ENCODE measurements at regions not wholly inside any gene's neighbourhood (a gene's known extent, or its start where the extent isn't known, plus 50 kb on each side); places are given as distances from the start of the nearest gene placed in this dataset.

- no peak for DNase-seq (ENCODE audit: low spot score)
Measured at GRCh38 chr18:6609666-6610264, 119.8 kb upstream of the ARHGAP28 start.

DNA sequence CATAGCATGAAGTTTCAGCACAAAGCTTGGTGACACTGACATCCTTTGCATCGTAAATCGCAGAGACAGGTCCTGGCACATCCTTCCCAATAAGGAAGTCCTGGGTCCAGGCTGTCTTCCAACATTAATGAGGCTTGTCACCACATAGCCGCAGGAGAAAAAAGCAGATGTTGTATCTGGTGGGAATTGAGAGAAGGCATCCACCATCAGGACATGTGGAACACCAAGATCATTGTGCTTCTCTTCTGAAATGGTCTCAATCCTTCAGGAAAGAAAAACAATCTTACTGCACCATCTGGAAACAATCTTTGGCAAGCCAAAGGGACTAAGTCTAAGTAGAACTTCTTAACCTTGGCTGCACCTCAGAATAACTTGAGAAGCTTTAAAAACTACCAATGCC, 119.0 kb upstream of the ARHGAP28 start:
- no peak for DNase-seq (ENCODE audit: low spot score)

DNA sequence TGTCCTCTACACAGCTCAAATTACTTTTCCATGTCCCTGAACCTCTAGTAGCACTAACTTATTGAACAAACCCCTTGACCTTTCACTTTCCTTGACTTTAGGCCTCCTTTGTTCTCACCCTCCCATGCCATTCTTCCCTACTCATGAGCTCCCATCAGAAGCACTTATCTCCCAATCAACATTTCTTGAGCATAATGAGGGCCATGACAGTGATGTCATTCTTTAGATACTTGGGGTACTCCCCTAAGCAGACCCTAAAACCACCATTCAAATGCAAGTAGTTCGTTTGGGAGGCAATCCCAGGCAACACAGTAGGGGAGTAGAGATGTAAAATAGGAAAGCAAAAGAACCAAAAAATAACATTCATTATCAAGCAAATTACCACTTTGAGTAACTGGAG, 115.9 kb upstream of the ARHGAP28 start:
- no peak for DNase-seq (ENCODE audit: low spot score)

DNA sequence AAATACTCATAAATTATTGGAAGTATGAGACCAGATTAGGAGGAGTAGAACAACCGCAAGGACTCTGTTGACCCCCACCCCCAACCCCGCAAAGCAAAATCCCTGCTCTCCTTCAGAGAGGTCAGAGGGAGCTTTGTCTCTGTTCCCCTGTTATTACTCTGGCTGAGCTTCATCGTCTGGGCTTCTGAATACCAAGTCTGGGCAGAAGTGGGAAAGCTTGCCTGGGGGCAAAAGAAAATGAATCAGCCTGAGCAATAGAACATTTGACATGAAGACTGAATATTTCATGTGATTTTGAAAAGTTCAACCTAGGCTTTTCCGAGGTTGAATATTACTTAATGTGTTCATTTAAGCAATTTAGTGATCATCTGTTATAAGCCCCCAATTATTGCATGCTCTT, 114.6 kb upstream of the ARHGAP28 start:
- DNase-seq (ENCODE audit: low spot score) = no peak

DNA sequence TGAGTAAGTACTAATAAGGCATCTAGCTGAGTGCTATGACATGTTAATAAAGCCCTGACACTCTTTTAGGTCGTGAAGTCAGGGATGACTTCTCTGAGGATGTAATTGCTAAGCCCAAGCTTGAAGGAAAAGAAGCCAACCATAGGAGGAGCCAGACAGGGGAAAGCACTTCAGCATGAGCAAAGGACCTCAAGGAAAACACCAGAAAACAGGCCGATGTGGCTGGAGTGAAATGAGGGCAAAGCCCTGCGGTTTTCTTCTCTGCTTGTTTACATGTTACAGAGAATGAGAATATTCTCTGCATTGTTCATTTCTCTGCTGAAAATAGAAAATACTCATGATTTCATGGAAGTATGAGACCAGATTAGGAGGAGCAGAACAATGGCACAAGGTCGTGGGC, 112.5 kb upstream of the ARHGAP28 start:
- DNase-seq (ENCODE audit: low spot score) = no peak

GRCh38 chr18:6621437-6621836, 108.1 kb upstream of the ARHGAP28 start:
- no peak for DNase-seq (ENCODE audit: low spot score)

DNA sequence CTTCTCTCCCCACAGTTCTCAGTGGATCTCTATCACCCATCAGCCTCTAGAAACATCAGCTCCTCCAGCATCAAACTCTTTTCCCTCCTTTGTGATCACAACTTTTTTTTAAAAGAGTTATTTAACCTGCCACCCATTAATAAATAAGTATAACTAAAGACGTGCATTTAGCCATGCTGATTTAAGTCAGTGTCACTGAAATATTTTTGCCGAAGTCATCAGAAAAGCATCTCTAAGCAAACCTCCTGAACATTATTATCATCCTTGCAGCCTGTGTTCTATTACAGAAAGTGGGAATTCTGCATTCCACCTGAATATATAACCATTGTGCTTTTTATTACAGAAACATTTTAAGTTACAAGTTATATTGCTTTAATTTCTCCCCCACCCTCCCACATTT, 106.2 kb upstream of the ARHGAP28 start:
- no peak for DNase-seq (ENCODE audit: low spot score)

- DNase-seq (ENCODE audit: low spot score) = no peak
Measured at GRCh38 chr18:6624271-6624660, 105.2 kb upstream of the ARHGAP28 start.

GRCh38 chr18:6624661-6625311, 104.7 kb upstream of the ARHGAP28 start:
- DNase-seq (ENCODE audit: low spot score) = no peak

DNA sequence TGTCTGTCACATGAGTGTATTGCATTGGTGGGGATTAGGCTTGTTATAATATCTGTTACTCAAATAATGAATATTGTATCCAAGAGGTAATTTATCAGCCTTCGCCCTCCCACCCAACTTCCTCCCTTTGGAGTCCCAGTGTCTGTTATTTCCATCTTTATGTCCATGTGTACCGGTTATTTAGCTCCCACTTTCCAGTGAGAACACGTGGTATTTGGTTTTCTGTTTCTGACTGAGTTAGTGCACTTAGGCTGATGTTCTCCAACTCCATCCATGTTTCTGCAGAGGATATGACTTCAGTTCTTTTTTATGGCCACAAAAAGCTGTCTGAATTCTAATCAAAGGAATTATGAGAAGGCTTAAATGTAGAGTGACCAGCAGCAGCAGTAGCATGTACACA, 104.0 kb upstream of the ARHGAP28 start:
- DNase-seq (ENCODE audit: low spot score) = no peak

- DNase-seq (ENCODE audit: low spot score) = no peak
Measured at GRCh38 chr18:6626457-6626856, 103.1 kb upstream of the ARHGAP28 start.

DNA sequence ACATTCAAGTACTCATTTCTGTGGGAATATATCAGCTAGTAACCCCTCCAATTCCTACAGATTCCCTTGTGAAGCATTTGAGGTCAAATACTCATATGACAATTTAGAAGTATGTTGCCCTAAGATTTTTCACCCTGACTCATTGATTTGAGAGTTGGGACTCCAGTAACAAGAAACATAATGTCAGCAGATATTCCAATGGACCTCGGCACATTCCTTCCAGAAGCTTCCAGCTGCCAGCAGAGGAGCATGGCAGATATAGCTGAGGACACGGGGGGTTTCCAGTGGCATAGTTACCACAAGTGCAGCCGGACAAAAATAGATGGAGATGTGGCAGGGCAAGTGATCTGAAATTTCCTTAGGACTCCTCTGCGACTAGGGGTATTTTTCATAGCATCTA, 101.9 kb upstream of the ARHGAP28 start:
- no peak for DNase-seq (ENCODE audit: low spot score)

DNA sequence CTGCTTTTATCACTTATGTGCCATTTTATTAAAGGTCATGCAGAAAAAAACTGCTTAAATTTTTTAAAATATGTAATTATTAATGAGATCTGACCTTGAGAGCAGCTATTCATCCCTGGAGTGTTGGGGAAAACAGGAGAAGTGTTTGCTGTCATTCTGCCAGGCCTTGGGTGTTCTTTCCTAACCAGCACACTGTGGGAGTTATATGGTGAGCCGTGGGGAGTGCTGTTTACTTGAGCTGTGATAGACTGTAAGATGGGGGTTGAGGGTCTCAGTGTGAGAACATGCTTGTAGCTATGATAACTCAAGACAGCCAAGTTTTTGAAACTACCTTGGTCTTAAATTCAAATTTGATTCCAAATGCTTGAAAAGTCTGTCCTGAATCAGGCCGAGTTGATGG, 101.3 kb upstream of the ARHGAP28 start:
- DNase-seq (ENCODE audit: low spot score) = no peak

- no peak for DNase-seq (ENCODE audit: low spot score)
Measured at GRCh38 chr18:6629635-6630140, 99.8 kb upstream of the ARHGAP28 start.

DNA sequence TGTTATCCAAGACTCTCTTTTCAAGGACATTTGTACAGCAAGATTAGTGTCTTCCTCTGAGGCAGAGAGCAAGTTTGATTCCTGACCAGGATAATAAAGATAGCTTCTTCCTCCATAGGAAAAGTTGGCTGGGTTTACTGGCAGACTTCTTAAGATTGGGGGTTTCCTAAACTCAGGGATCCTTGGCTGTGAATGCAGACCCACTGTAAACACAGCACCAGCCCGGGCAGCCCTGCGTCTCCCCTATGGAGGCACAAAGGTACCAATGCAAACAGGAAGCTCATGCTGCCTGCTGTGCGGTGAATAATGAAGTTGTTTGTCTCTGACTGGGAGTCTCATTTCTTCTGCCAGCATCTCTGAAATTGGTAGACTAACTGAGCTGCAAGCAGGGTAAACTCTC, 96.2 kb upstream of the ARHGAP28 start:
- DNase-seq (ENCODE audit: low spot score) = no peak

- no peak for DNase-seq (ENCODE audit: low spot score)
Measured at GRCh38 chr18:6636091-6636490, 93.4 kb upstream of the ARHGAP28 start.

DNA sequence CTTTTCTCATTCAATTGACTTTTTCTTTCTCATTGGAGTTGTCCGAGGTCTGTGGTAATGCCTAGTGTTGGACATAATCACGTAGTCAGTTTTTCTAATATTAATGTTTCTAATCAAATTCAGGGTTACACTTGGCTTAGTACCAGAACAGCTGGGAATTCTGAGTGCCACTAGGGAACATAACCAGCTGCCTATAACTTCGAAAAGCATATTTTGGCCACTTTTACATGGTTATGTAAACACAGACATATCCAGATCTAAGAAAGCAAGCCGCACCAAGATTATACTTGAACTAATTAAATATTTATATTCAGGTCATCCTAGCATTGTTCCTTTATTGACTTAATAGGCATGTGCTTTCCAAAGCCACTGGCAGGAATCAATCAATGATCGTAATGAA, 91.1 kb upstream of the ARHGAP28 start:
- DNase-seq (ENCODE audit: low spot score) = no peak

DNA sequence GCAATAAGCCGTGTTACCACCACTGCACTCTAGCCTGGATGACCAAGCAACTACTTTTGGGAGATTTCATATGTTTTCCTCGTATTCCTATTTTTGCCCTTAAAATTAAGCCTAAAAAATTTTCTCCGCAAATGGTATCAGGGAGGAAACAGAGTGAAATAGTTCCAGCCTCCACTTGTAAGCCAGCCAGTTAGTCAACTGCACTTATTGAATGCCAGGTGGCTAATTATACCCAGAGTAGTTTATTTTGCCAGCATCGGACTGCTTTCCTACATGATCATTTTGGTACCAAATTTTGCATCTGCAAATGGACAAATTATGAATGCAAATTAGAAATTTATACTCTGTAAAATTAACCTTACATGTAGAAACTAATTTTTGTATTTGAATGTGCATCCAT, 90.2 kb upstream of the ARHGAP28 start:
- no peak for DNase-seq (ENCODE audit: low spot score)

- DNase-seq (ENCODE audit: low spot score) = no peak
Measured at GRCh38 chr18:6644836-6645627, 84.5 kb upstream of the ARHGAP28 start.

- no peak for DNase-seq (ENCODE audit: low spot score)
Measured at GRCh38 chr18:6646801-6647200, 82.7 kb upstream of the ARHGAP28 start.

GRCh38 chr18:6648581-6648980, 80.9 kb upstream of the ARHGAP28 start:
- no peak for DNase-seq (ENCODE audit: low spot score)

DNA sequence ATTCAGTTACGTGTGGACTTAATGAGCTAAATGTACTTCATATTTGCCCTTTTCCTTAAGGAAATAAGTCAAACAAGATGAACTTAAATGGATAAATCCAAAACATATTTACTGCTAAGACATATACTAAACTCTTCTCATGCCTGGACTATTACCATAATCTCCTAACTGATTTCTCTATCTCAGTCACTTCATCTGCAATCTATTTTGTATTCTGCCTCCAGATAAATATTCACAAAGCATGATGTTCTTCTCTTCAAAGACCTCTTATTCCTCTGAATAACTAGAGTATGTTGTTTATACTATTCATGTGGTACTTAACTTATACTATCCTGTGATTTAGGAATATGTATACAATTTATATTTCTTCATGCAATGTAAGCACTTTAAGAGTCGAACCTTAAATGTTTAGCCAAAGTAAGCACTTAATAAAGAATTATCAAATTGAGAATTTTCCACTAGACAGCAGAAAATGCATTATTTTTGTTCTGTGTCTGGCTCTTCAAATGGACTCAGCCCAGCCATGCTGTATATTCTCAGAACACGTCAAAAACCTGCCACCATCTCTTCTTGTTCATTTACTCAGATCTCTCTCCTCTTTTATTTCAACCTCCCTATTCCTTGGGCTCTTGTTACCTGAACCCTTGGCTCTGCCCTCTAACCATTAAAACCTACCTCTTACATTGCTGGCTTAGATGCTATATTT, 79.9 kb upstream of the ARHGAP28 start:
- no peak for DNase-seq (ENCODE audit: low spot score)

DNA sequence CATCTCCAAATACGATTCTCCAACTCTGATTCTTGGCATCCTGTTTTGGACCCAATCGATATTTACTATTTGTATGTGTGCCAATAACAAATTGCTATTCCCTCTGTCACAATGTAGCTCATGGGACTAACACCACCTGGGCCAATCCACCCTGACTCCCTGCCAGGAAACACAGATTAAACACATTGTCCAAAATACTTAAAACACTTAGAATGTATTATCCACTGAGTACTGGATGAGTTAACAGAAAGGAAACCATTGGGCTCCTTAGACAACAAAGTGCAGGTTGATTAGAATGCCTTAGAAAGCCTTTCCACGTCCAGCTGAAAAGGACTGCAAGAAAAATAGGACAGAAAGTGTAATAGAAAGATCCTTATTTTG, 79.4 kb upstream of the ARHGAP28 start:
- no peak for DNase-seq (ENCODE audit: low spot score)
